Brain microvascular endothelial cell (primary cell): ENCODE measurements at regions not wholly inside any gene's neighbourhood (a gene's known extent, or its start where the extent isn't known, plus 50 kb on each side); places are given as distances from the start of the nearest gene placed in this dataset.

ENCODE experiments used
- DNase-seq: peaks from one replicate; pipeline ENCODE4 v3.0.0-alpha.2; 2020
- H3K27ac ChIP-seq: fragments of 250-450 bp; sonication (Bioruptor Pico); 2 replicates; pipeline ENCODE4 v1.5.1; 2020; ENCODE audit warnings: mild to moderate bottlenecking, moderate library complexity
- H3K27me3 ChIP-seq: fragments of 250-450 bp; sonication (Bioruptor Pico); replicated peaks from 2 replicates; pipeline ENCODE4 v1.5.1; 2020; ENCODE audit warnings: mild to moderate bottlenecking
- H3K36me3 ChIP-seq: fragments of 250-450 bp; sonication (Bioruptor Pico); replicated peaks from 2 replicates; pipeline ENCODE4 v1.5.1; 2020; ENCODE audit warnings: mild to moderate bottlenecking
- H3K4me3 ChIP-seq: 2 replicates; pipeline ENCODE4 v1.5.1; 2011; ENCODE audit warnings: low read depth, mild to moderate bottlenecking, control low read depth, low read length, moderate library complexity
- in situ Hi-C: cut with HindIII; loops from 2 replicates; pipeline ENCODE4 v1.10.0; 2017; ENCODE audit warnings: low sequenced_read_pairs, low pct_ligation_motif_present
- TF ChIP-seq, protein P1 (sequence below): IDR thresholded peaks from 2 replicates; pipeline ENCODE4 v1.5.1; 2011; ENCODE audit warnings: low read depth, mild to moderate bottlenecking, moderate library complexity, low read length, control low read depth, inconsistent platforms; ENCODE audit errors: missing control alignments

- DNase-seq = no peak
- H3K27ac ChIP-seq = no peak overlapping the region
- TF ChIP-seq, protein P1, sequence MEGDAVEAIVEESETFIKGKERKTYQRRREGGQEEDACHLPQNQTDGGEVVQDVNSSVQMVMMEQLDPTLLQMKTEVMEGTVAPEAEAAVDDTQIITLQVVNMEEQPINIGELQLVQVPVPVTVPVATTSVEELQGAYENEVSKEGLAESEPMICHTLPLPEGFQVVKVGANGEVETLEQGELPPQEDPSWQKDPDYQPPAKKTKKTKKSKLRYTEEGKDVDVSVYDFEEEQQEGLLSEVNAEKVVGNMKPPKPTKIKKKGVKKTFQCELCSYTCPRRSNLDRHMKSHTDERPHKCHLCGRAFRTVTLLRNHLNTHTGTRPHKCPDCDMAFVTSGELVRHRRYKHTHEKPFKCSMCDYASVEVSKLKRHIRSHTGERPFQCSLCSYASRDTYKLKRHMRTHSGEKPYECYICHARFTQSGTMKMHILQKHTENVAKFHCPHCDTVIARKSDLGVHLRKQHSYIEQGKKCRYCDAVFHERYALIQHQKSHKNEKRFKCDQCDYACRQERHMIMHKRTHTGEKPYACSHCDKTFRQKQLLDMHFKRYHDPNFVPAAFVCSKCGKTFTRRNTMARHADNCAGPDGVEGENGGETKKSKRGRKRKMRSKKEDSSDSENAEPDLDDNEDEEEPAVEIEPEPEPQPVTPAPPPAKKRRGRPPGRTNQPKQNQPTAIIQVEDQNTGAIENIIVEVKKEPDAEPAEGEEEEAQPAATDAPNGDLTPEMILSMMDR = no peak
- no peaks in the 10 kb centered on the region for H3K27me3 ChIP-seq
- in situ Hi-C loops = no loop called here
- H3K36me3 ChIP-seq = no peaks in the 10 kb centered on the region
- no peak overlapping the region for H3K4me3 ChIP-seq
Observed at GRCh38 chr20:57001126-57001767, 265.2 kb downstream of the BMP7 start.

GRCh38 chr20:57002066-57002570, 264.3 kb downstream of the BMP7 start:
- in situ Hi-C loops = no loop called here
- H3K27ac ChIP-seq = no peak overlapping the region
- H3K4me3 ChIP-seq = no peak overlapping the region
- DNase-seq = no peak
- H3K36me3 ChIP-seq = no peaks in the 10 kb centered on the region
- H3K27me3 ChIP-seq = no peaks in the 10 kb centered on the region
- TF ChIP-seq, protein P1 = no peak

GRCh38 chr20:57003012-57003411, 263.4 kb downstream of the BMP7 start:
- Histone ChIP-seq H3K27me3 (no peaks in the 10 kb centered on the region), H3K36me3 (no peaks in the 10 kb centered on the region), H3K27ac (no peak overlapping the region), H3K4me3 (no peak overlapping the region)
- in situ Hi-C loops = no loop called here
- DNase-seq = no peak
- TF ChIP-seq, protein P1 = no peak

DNA sequence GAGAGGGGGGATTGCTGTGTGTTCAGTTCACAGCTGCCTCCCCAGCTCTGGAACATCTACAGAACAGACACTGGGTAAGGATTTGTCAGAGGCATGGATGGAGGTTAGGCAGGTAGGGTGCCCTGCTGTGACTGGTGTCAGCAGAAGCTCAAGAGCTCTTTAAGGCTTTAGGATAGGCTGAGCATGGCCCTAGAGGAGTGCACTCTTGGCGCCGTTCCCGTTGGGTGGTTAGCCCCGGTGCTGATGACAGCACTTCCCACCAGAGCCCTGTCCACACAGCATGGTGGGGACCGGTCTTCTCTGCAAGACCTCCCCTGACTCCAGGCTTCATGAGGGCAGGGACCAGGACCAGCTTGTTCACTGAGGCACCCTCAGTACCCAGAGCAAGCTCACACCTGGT, 262.0 kb downstream of the BMP7 start:
- in situ Hi-C loops = no loop called here
- no peak for DNase-seq
- no peak overlapping the region for H3K4me3 ChIP-seq
- TF ChIP-seq, protein P1 = no peak
- H3K27me3 ChIP-seq = no peaks in the 10 kb centered on the region
- H3K36me3 ChIP-seq = no peaks in the 10 kb centered on the region
- no peak overlapping the region for H3K27ac ChIP-seq

DNA sequence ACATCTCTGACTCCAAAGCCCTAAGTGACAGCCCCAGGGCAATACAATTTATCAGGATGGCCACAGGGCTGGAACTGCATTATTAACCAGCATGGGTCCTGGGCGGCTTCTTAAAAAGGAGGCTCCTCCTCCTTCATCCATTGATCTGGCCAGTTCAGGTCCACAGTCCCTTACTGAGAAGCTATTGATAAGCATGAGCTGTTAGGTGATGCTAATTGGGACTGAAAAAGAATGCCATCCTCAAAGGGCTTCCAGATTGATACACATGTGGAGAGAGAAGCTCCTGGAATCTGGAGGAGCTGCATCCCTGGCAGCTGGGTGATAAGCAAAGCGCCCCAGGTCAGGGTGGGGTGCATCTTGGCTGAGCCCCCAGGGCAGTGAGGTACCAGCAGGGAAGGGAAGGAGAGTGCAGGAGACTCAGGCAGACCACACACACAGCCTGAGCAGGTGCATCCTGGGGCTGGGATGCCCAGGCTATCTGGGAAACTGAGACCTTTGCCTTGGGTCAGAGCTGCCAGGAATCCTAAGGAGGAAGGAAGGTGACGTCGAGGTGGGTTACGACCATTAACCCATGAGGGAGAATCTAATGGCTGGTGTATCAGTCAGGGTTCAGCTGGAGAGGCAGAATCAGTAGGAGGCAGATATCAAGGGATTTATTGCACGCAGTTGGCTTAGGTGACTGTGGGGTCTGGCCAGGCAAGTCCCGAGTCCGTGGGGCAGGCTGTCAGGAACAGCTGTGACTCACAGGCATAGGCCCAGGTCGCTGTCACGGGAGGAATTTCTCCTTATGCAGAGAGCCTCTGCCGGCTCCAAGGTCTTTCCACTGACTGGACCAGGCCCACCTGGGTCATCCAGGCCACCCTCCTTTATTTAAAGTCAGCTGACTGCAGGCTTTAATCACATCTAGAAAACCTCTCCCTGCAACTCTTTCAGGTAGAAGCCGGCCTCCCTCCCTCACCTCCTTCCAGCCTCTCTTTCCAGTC, 261.2 kb downstream of the BMP7 start:
- no peak overlapping the region for H3K4me3 ChIP-seq
- in situ Hi-C loops = no loop called here
- H3K27ac ChIP-seq = no peak overlapping the region
- TF ChIP-seq, protein P1 = no peak
- no peak for DNase-seq
- no peaks in the 10 kb centered on the region for H3K27me3 ChIP-seq
- H3K36me3 ChIP-seq = no peaks in the 10 kb centered on the region
